HG03460 (cell line): ENCODE measurements at regions not wholly inside any gene's neighbourhood (a gene's known extent, or its start where the extent isn't known, plus 50 kb on each side); places are given as distances from the start of the nearest gene placed in this dataset.
"Not testable (repeated sequence)": the region's sequence is repeated elsewhere in the genome, so short reads cannot be mapped to it uniquely, and the experiment has no call there.

Experiments used
- ATAC-seq: cut with Tn5 transposase; IDR thresholded peaks from one replicate; pipeline ENCODE4 v1.9.1; 2021; ENCODE audit not compliant: unreplicated experiment

DNA sequence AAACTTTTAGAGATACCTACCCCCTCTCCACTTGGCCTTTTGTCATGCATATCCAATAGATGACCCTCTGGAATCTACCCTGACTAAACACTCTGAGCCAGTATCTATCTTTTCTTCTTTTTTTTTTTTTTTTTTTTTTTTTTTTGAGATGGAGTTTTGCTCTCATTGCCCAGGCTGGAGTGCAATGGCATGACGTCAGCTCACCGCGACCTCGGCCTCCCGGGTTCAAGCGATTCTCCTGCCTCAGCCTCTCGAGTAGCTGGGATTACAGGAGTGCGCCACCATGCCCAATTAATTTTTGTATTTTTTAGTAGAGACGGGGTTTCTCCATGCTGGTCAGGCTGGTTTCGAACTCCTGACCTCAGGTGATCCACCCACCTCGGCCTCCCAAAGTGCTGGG, 50.8 kb upstream of the GRIN2B start:
- not testable (repeated sequence) for ATAC-seq

GRCh38 chr12:14043776-14044175, 62.4 kb upstream of the GRIN2B start:
- no peak for ATAC-seq

GRCh38 chr12:14048941-14049545, 67.6 kb upstream of the GRIN2B start:
- no peak for ATAC-seq

DNA sequence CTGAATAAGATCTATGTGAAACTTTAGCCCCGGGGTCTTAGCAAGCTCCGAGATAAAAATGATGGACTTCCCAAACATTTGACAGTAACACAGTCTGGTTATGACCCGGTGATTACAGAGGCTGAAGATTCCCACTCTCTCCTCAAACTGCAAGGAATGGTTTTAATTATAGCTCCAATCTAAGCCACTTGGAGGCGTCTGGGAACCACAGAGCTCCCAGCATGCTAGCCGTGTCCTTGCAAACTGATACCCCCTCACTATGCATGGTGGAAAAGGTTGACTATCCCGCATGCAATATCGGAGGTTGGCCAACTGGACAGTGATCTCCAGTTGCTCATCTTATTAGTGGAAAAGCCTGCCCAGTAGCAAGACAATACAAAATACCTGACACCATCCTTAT, 76.5 kb upstream of the GRIN2B start:
- no peak for ATAC-seq

DNA sequence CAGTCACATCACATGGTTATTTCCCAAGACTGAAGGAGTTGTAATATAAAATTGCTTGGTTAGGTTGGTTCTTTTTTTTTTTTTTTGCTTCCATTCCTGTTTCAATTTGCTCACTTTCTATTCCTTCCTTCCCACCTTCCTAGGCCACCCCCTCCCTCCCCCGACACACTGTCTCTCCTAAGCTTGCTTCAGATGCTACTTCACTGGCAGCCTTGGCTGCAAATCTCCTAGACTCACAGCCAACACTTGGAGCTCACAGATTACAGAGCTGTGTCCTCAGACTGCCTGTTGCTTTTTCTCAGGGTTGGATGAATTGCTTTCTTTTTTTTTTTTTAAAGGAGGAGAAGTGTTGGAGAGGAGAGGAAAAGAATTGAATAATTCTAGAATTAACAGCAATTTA, 77.3 kb upstream of the GRIN2B start:
- ATAC-seq = no peak

GRCh38 chr12:14059548-14059947, 78.1 kb upstream of the GRIN2B start:
- ATAC-seq = no peak

- no peak for ATAC-seq
Observed at GRCh38 chr12:14065616-14066015, 84.2 kb upstream of the GRIN2B start.

DNA sequence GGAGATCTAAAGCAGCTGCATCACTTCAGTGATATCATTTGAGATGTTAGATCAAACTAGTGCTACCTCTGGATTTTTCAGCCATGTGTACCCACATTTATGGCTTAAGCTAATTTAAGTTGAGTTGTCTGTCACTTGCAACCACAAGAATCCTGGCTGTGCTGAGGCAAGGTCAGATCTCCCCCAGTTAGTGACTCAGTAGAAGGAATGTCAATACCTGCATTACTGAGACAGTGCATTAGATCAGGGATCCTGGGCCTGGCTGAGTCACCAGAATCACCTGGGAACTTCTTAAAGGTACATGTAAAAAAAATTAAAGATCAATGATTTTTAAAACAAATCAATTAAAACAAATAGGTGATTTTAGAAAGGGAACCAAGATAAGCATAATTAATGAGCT, 84.6 kb upstream of the GRIN2B start:
- ATAC-seq = no peak

- ATAC-seq = no peak
Observed at GRCh38 chr12:14068961-14069360, 87.6 kb upstream of the GRIN2B start.

- no peak for ATAC-seq
Observed at GRCh38 chr12:14071833-14072232, 90.4 kb upstream of the GRIN2B start.

- no peak for ATAC-seq
Observed at GRCh38 chr12:14072987-14073386, 91.6 kb upstream of the GRIN2B start.

GRCh38 chr12:14075797-14076393, 94.5 kb upstream of the GRIN2B start:
- ATAC-seq = no peak

- ATAC-seq = no peak
Observed at GRCh38 chr12:14076538-14076937, 95.1 kb upstream of the GRIN2B start.

DNA sequence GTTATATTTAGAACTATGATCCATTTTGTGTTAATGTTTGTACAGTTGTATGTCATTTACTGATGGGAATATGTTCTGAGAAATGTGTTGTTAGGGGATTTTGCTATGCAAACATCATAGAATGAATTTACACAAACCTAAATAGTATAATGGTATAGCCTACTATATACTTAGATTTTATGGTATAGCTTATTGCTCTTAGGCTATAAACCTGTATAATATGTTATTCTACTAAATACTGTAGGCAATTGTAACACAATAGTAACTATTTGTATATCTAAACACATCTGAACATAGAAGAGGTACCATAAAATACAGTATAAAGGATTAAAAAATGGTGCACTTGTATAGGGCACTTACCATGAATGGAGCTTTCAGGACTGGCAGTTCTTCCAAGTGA, 105.4 kb upstream of the GRIN2B start:
- ATAC-seq = no peak

- ATAC-seq = no peak
Observed at GRCh38 chr12:14099994-14100393, 118.6 kb upstream of the GRIN2B start.

DNA sequence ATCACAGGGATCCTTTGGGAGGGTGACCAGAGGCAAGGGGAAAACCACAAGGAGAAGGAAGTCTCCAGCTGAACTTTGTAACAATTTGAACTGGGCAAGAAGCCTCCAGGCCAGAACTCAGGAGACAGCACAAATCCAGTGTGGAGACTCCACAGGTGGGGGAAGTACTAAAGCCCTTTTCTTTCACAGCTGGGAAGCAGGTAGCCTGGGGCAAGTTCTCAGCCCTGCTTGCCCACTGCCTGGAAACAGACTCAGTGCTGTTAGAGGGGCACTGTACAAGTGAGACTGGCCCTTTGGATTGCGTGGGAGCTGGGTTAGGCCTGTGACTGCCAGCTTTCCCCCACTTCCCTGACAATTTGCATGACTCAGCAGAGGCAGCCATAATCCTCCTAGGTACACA, 120.2 kb upstream of the GRIN2B start:
- not testable (repeated sequence) for ATAC-seq

DNA sequence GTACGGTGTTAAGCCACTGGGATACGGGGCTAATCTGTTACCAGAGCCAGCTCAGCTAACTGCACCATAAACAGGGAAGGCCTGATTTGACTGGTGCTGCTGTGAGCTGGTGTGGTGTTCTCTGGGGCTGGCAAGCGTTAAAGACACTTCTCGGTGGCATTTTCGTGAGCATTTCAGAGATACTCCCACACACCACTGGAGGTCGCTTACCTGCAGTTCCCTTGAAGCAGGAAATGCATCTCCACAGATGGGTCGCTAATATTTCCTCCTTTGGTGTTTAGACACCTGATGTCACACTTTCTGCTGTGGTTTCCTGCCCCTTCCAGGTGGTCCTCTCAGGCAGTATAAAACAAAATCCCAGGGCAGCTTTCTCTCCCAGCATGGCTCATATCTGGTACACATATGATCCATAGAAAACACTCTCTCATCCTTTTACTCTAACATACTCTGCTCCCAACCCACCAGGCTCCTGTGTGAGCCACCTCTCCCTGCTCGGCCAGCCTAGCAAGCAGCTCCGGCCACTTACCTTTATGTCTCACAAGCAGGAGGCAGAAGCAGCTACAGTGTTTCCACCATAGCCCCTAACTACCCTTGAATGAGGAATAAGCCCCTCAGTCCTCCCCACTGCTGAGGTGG, 129.9 kb upstream of the GRIN2B start:
- peak; percentile 98 for ATAC-seq

- no peak for ATAC-seq
Observed at GRCh38 chr12:14113031-14113430, 131.6 kb upstream of the GRIN2B start.

DNA sequence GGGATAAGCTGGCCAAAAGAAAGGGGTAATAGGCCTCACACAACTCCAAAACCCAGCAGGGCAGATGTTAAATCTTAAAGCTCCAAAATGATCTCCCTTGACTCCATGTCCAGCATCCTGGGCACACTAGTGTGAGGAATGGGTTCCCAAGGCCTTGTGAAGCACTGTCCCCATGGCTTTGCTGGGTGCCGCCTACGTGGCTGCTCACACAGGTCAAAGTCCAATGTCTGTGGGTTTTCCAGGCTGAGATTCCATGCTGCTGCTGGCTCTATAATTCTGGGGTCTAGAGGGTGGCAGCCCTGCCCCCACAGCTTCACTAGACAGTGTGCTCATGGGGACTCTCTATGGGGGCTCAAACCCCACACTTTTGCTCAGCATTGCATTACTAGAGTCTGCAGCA, 145.3 kb upstream of the GRIN2B start:
- no peak for ATAC-seq

- no peak for ATAC-seq
Observed at GRCh38 chr12:14129611-14130195, 148.3 kb upstream of the GRIN2B start.

GRCh38 chr12:14135996-14136395, 154.6 kb upstream of the GRIN2B start:
- ATAC-seq = no peak

GRCh38 chr12:14138495-14138894, 157.1 kb upstream of the GRIN2B start:
- no peak for ATAC-seq
